HCEC 1CT (cell line): ENCODE measurements at regions not wholly inside any gene's neighbourhood (a gene's known extent, or its start where the extent isn't known, plus 50 kb on each side); places are given as distances from the start of the nearest gene placed in this dataset.

Source experiments
- DNase-seq: peaks from one replicate; pipeline ENCODE4 v3.0.0-alpha.2; 2017

GRCh38 chr3:87175732-87176131, 51.4 kb upstream of the CHMP2B start:
- DNase-seq: no peak

DNA sequence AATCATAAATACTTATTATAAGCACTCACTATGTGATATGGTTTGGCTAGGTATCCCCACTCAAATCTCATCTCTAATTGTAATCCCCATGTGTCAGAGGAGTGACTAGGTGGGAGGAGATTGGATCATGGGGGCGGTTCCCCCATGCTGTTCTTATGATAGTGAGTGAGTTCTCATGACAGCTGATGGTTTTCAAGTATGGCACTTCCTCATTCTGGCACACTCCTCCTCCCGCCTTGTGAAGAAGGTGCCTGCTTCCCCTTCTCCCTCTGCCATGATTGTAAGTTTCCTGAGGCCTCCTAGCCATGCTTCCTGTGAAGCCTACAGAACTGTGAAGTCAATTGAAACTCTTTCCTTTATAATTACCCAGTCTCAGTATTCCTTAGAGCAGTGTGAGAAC, 53.3 kb upstream of the CHMP2B start:
- no peak for DNase-seq

DNA sequence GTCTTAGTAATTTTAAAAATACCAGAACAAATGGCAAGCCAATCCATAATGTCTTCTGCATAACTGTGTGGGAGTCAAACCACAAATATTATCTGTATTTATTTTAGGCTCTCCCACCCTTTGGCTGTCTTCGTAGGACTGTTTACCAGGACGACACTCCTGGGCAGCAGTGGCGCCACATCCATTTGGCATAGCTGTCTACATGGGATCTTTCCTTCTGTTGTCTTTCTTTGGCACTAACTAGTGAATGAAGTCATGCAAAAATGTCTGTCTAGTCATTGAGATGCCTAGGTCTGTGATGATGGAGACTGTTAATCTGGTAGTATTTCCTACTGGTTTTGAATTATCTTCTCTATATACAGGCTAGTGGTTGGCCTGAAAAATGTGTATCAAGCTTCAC, 54.0 kb upstream of the CHMP2B start:
- DNase-seq: no peak

GRCh38 chr3:87167628-87168456, 59.3 kb upstream of the CHMP2B start:
- peak; percentile 44 for DNase-seq

DNA sequence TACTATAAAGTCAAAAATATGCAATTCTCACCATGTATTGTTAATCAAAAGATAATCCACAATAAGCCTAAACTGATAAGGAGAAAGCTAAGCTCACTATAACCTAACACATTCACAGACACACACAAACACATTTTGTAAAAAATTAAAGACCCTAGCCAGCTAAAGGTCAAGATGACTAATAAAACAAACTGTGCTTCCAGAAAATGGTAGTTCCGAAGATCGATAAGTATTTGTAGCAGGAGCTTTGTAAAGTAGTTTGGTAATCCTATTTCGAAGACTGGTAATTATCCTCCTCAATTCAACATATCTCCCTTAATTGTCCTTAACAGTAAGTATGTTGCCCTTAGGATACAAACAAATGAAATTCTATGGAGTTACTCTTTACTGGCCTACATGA, 62.9 kb upstream of the CHMP2B start:
- DNase-seq: no peak

GRCh38 chr3:87161851-87162250, 65.3 kb upstream of the CHMP2B start:
- no peak for DNase-seq

GRCh38 chr3:87161417-87161816, 65.7 kb upstream of the CHMP2B start:
- no peak for DNase-seq

GRCh38 chr3:87161013-87161412, 66.1 kb upstream of the CHMP2B start:
- no peak for DNase-seq

DNA sequence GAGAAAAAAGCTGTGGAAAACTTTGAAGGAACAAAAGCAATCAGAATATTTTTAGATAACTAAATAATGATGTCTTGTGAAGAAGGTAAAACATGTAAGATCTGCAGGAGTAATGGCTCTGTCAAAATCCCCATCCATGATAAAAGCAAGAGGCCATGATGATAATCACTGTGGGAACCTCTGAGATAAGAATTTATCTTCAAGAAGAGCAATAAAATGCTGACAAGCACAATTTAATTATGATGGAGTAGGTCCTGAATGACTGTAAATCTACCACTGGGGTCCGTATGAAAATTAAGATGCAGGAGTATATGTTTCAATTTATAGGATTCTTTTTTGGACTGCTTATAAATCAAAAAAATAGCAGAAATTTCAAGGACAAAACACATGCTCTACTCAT, 68.3 kb upstream of the CHMP2B start:
- no peak for DNase-seq

DNA sequence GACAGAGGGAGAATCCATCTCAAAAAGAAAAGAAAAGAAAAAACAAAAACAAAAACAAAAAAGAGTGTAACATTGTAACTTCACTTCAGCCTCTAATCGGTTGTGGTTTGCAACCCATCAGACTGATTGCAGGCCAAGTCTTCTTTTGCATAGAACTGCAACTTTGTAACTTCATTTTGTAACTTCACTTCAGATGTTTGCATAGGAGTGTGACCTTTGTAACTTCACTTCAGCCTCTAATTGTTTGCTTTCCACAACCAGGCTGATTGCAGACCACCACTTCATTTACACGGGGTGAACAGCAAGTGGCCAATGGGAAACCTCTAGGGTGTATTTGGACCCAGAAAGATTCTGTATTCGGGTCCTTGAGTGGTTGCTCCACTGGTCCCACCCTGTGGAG, 79.1 kb upstream of the CHMP2B start:
- no peak for DNase-seq

DNA sequence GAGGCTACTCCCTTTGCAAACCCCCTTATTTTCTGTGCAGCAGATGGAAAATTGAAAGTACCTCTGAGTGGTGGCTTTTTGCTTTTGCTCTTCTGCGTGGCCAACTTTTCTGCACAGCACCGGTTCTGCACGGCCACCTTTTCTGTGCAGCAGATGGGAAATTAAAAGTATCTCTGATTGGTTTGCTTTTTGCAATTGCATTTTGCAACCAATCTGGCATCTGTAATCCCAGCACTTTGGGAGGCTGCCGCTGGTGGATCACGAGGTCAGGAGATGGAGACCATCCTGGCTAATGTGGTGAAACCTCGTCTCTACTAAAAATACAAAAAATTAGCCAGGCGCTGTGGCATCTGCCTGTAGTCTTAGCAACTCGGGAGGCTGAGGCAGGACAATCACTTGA, 79.5 kb upstream of the CHMP2B start:
- no peak for DNase-seq

DNA sequence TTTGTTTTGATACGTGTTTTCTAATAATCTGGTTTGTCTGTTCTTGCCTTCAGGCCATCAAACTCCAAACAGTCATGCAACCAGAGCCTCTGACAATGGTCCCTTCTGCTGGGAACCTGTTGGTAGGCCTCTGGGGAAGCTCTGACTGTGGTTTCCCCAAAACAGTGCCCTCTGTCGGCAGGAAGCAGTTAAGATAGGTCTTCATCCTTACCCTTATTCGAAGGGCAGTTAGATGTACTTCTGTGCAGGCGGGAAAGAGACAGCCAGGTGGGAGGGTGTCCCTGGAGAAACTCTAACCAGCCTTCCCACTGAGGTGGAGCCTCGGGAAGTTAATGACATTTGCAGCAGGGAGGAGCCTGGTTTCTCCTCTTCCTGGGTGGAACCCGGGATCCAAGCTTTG, 81.6 kb upstream of the CHMP2B start:
- DNase-seq: peak; percentile 32

- no peak for DNase-seq
Observed at GRCh38 chr3:87136066-87136596, 91.0 kb upstream of the CHMP2B start.

- DNase-seq: no peak
Observed at GRCh38 chr3:87135412-87135811, 91.7 kb upstream of the CHMP2B start.

GRCh38 chr3:87132801-87133200, 94.3 kb upstream of the CHMP2B start:
- peak; percentile 4 for DNase-seq

- DNase-seq: no peak
Observed at GRCh38 chr3:87128006-87128405, 99.1 kb upstream of the CHMP2B start.

DNA sequence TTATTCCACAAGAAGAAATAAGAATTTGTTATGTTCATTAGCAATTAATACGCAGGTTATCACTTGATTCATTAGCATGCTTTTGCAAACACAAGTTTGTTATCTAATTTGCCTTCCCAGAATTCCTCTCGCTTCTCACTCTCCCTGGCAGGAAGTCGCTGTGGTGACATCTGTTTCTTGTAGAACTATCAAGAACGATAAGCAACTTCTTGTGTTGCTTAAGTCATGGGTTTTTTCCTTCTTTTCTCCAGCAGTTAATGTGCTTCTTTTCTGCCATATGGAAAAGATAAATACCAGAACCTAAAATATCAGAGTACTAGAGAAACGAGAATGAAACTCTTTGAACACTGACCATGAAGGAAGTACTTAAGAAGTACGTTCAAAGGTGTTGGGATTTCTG, 99.8 kb upstream of the CHMP2B start:
- DNase-seq: no peak

GRCh38 chr3:87126321-87126720, 100.8 kb upstream of the CHMP2B start:
- DNase-seq: no peak

GRCh38 chr3:87125116-87125515, 102.0 kb upstream of the CHMP2B start:
- no peak for DNase-seq

GRCh38 chr3:87122766-87123165, 104.3 kb upstream of the CHMP2B start:
- no peak for DNase-seq

GRCh38 chr3:87121856-87122255, 105.3 kb upstream of the CHMP2B start:
- no peak for DNase-seq

- DNase-seq: no peak
Observed at GRCh38 chr3:87120881-87121280, 106.2 kb upstream of the CHMP2B start.

DNA sequence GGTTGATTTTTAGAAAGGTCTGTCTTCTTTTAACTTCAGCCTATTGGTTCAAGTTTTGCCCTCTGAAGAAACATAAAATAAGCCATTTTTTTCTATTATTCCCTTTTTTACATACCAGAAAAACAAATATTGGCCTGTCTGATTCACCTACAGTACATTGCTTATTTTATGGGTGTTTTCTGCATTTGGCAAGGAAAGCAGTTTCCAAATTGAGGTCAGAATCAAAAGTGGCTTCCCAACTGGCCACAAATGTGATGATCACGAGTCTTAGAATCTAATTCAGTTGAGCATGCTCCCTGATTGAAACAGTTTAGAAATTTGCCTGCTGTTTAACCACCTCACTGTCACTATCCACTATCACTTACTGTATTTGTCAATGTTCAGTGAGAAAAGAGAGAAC, 106.9 kb upstream of the CHMP2B start:
- no peak for DNase-seq

GRCh38 chr3:87109465-87109864, 117.6 kb upstream of the CHMP2B start:
- no peak for DNase-seq
